ENCODE measurements at regions not wholly inside any gene's neighbourhood (a gene's known extent, or its start where the extent isn't known, plus 50 kb on each side); places are given as distances from the start of the nearest gene placed in this dataset.
"Not testable (repeated sequence)": the region's sequence is repeated elsewhere in the genome, so short reads cannot be mapped to it uniquely, and the experiment has no call there.

- H4K8ac ChIP-seq (ENCODE audit: low read depth, low read length): no peak overlapping the region
- H3K23ac ChIP-seq (ENCODE audit: low read length): no peak overlapping the region
- H3K9ac ChIP-seq (ENCODE audit: low read length): no peak overlapping the region
- H3K4me2 ChIP-seq (ENCODE audit: low read length): no peak overlapping the region
- H4K91ac ChIP-seq (ENCODE audit: low read depth, low read length): no peak overlapping the region
- H3K4me1 ChIP-seq (ENCODE audit: control insufficient read depth in 1 of 2, insufficient read depth in 2 of 2, low read length in 2 of 2): no peaks in the 10 kb centered on the region
- no peak overlapping the region for H4K12ac ChIP-seq (ENCODE audit: low read depth, low read length)
- H2BK120ac ChIP-seq (ENCODE audit: insufficient read depth, low read length, poor library complexity): no peak overlapping the region
- no peak overlapping the region for H2AK5ac ChIP-seq (ENCODE audit: low read length)
- no peak overlapping the region for H2BK12ac ChIP-seq (ENCODE audit: low read length)
- no peaks in the 10 kb centered on the region for H3K79me2 ChIP-seq (ENCODE audit: control insufficient read depth, insufficient read depth, low read length, poor library complexity)
- H2AFZ ChIP-seq (ENCODE audit: insufficient read depth, low read length, poor library complexity): no peak overlapping the region
- H3K4me3 ChIP-seq (ENCODE audit: low read depth, low read length): no peak overlapping the region
- no peak overlapping the region for H3K27ac ChIP-seq (ENCODE audit: low read depth, low read length)
- H2BK5ac ChIP-seq (ENCODE audit: low read depth, low read length, poor library complexity): no peak overlapping the region
- no peak overlapping the region for H3K4ac ChIP-seq (ENCODE audit: low read depth, low read length)
- no peaks in the 10 kb centered on the region for H3K27me3 ChIP-seq (ENCODE audit: insufficient read depth, low read length)
- no CpG with 5 or more reads among the region's 3 CpGs for WGBS (ENCODE audit: extremely low coverage, insufficient coverage, insufficient read length)
- DNase-seq: peak in 1 of 2 donors; percentile 63
- no peak overlapping the region for H3K14ac ChIP-seq (ENCODE audit: low read length)
- H3K36me3 ChIP-seq (ENCODE audit: control insufficient read depth in 1 of 2, insufficient read depth in 2 of 2, low read length in 2 of 2): no peaks in the 10 kb centered on the region
- H3K18ac ChIP-seq (ENCODE audit: low read length): no peak overlapping the region
- H3K79me1 ChIP-seq (ENCODE audit: low read length): no peaks in the 10 kb centered on the region
- H3K9me3 ChIP-seq (ENCODE audit: insufficient read depth, low read depth, low read length): no peaks in the 10 kb centered on the region
Measured at GRCh38 chr10:125520968-125521367, 162.0 kb downstream of the TEX36 start.

GRCh38 chr10:125518397-125518796 lies 164.6 kb downstream of the TEX36 start:
- not testable (repeated sequence) for H2AFZ ChIP-seq (ENCODE audit: insufficient read depth, low read length, poor library complexity); H3K23ac ChIP-seq (ENCODE audit: low read length); H3K79me1 ChIP-seq (ENCODE audit: low read length); H2BK120ac ChIP-seq (ENCODE audit: insufficient read depth, low read length, poor library complexity); H3K4me2 ChIP-seq (ENCODE audit: low read length); H3K36me3 ChIP-seq (ENCODE audit: control insufficient read depth in 1 of 2, insufficient read depth in 2 of 2, low read length in 2 of 2); H3K9me3 ChIP-seq (ENCODE audit: insufficient read depth, low read depth, low read length); H3K9ac ChIP-seq (ENCODE audit: low read length); H4K12ac ChIP-seq (ENCODE audit: low read depth, low read length); H3K27me3 ChIP-seq (ENCODE audit: insufficient read depth, low read length); H3K27ac ChIP-seq (ENCODE audit: low read depth, low read length); H3K14ac ChIP-seq (ENCODE audit: low read length); H2BK5ac ChIP-seq (ENCODE audit: low read depth, low read length, poor library complexity); H4K91ac ChIP-seq (ENCODE audit: low read depth, low read length); H3K4me1 ChIP-seq (ENCODE audit: control insufficient read depth in 1 of 2, insufficient read depth in 2 of 2, low read length in 2 of 2); H4K8ac ChIP-seq (ENCODE audit: low read depth, low read length); H3K18ac ChIP-seq (ENCODE audit: low read length); H3K79me2 ChIP-seq (ENCODE audit: control insufficient read depth, insufficient read depth, low read length, poor library complexity); H3K4me3 ChIP-seq (ENCODE audit: low read depth, low read length); H3K4ac ChIP-seq (ENCODE audit: low read depth, low read length); H2BK12ac ChIP-seq (ENCODE audit: low read length); H2AK5ac ChIP-seq (ENCODE audit: low read length); DNase-seq
- WGBS (ENCODE audit: extremely low coverage, insufficient coverage, insufficient read length): no CpG with 5 or more reads among the region's 27 CpGs

GRCh38 chr10:125515571-125515970 lies 167.4 kb downstream of the TEX36 start:
- Histone ChIP-seq H3K18ac (ENCODE audit: low read length) (no peak overlapping the region), H3K79me1 (ENCODE audit: low read length) (no peaks in the 10 kb centered on the region), H3K27me3 (ENCODE audit: insufficient read depth, low read length) (no peaks in the 10 kb centered on the region), H3K4me3 (ENCODE audit: low read depth, low read length) (no peak overlapping the region), H3K4me2 (ENCODE audit: low read length) (no peak overlapping the region), H2AFZ (ENCODE audit: insufficient read depth, low read length, poor library complexity) (no peak overlapping the region), H3K27ac (ENCODE audit: low read depth, low read length) (no peak overlapping the region), H4K91ac (ENCODE audit: low read depth, low read length) (no peak overlapping the region), H2BK5ac (ENCODE audit: low read depth, low read length, poor library complexity) (no peak overlapping the region), H4K12ac (ENCODE audit: low read depth, low read length) (no peak overlapping the region), H2BK12ac (ENCODE audit: low read length) (no peak overlapping the region), H3K4me1 (ENCODE audit: control insufficient read depth in 1 of 2, insufficient read depth in 2 of 2, low read length in 2 of 2) (peaks cover 0 to 3% of the 10 kb centered on the region in 2 experiments), H3K79me2 (ENCODE audit: control insufficient read depth, insufficient read depth, low read length, poor library complexity) (no peaks in the 10 kb centered on the region), H2AK5ac (ENCODE audit: low read length) (no peak overlapping the region), H4K8ac (ENCODE audit: low read depth, low read length) (no peak overlapping the region), H3K36me3 (ENCODE audit: control insufficient read depth in 1 of 2, insufficient read depth in 2 of 2, low read length in 2 of 2) (no peaks in the 10 kb centered on the region), H3K23ac (ENCODE audit: low read length) (no peak overlapping the region), H2BK120ac (ENCODE audit: insufficient read depth, low read length, poor library complexity) (no peak overlapping the region), H3K9ac (ENCODE audit: low read length) (no peak overlapping the region), H3K9me3 (ENCODE audit: insufficient read depth, low read depth, low read length) (peaks cover 2% of the 10 kb centered on the region), H3K4ac (ENCODE audit: low read depth, low read length) (no peak overlapping the region), H3K14ac (ENCODE audit: low read length) (no peak overlapping the region)
- whole genome bisulfite sequencing (ENCODE audit: extremely low coverage, insufficient coverage, insufficient read length): no CpG with 5 or more reads among the region's 8 CpGs
- DNase-seq: no peak

GRCh38 chr10:125514206-125515162 lies 168.5 kb downstream of the TEX36 start:
- Histone ChIP-seq H3K9me3 (ENCODE audit: insufficient read depth, low read depth, low read length) (peaks cover 2% of the 10 kb centered on the region), H3K36me3 (ENCODE audit: control insufficient read depth in 1 of 2, insufficient read depth in 2 of 2, low read length in 2 of 2) (no peaks in the 10 kb centered on the region), H3K9ac (ENCODE audit: low read length) (no peak overlapping the region)

More at GRCh38 chr10:125514206-125515162, 168.5 kb downstream of the TEX36 start:
- no peak overlapping the region for H2BK120ac ChIP-seq (ENCODE audit: insufficient read depth, low read length, poor library complexity)
- no CpG with 5 or more reads among the region's 17 CpGs for WGBS (ENCODE audit: extremely low coverage, insufficient coverage, insufficient read length)
- no peak overlapping the region for H3K4ac ChIP-seq (ENCODE audit: low read depth, low read length)
- H3K79me2 ChIP-seq (ENCODE audit: control insufficient read depth, insufficient read depth, low read length, poor library complexity): no peaks in the 10 kb centered on the region
- H2AFZ ChIP-seq (ENCODE audit: insufficient read depth, low read length, poor library complexity): no peak overlapping the region
- peak; percentile 87 to 93 for DNase-seq
- H3K27ac ChIP-seq (ENCODE audit: low read depth, low read length): no peak overlapping the region
- H3K4me1 ChIP-seq (ENCODE audit: control insufficient read depth in 1 of 2, insufficient read depth in 2 of 2, low read length in 2 of 2): peaks cover 0 to 3% of the 10 kb centered on the region in 2 experiments
- no peak overlapping the region for H2AK5ac ChIP-seq (ENCODE audit: low read length)
- H3K18ac ChIP-seq (ENCODE audit: low read length): no peak overlapping the region
- H3K14ac ChIP-seq (ENCODE audit: low read length): no peak overlapping the region
- H3K27me3 ChIP-seq (ENCODE audit: insufficient read depth, low read length): no peaks in the 10 kb centered on the region
- H3K79me1 ChIP-seq (ENCODE audit: low read length): no peaks in the 10 kb centered on the region
- no peak overlapping the region for H3K4me2 ChIP-seq (ENCODE audit: low read length)
- no peak overlapping the region for H4K91ac ChIP-seq (ENCODE audit: low read depth, low read length)
- H3K4me3 ChIP-seq (ENCODE audit: low read depth, low read length): no peak overlapping the region
- H4K8ac ChIP-seq (ENCODE audit: low read depth, low read length): no peak overlapping the region
- H3K23ac ChIP-seq (ENCODE audit: low read length): no peak overlapping the region
- no peak overlapping the region for H4K12ac ChIP-seq (ENCODE audit: low read depth, low read length)
- no peak overlapping the region for H2BK5ac ChIP-seq (ENCODE audit: low read depth, low read length, poor library complexity)
- H2BK12ac ChIP-seq (ENCODE audit: low read length): no peak overlapping the region
